NOMO-1 treated with dmso at 0.1 percent for 144 hours (cell line): ENCODE measurements at regions not wholly inside any gene's neighbourhood (a gene's known extent, or its start where the extent isn't known, plus 50 kb on each side); places are given as distances from the start of the nearest gene placed in this dataset.

Experiments used
- DNase-seq: peaks from one replicate; lab custom pipeline; 2025; ENCODE audit not compliant: unreplicated experiment; lab: John Stamatoyannopoulos, UW

DNA sequence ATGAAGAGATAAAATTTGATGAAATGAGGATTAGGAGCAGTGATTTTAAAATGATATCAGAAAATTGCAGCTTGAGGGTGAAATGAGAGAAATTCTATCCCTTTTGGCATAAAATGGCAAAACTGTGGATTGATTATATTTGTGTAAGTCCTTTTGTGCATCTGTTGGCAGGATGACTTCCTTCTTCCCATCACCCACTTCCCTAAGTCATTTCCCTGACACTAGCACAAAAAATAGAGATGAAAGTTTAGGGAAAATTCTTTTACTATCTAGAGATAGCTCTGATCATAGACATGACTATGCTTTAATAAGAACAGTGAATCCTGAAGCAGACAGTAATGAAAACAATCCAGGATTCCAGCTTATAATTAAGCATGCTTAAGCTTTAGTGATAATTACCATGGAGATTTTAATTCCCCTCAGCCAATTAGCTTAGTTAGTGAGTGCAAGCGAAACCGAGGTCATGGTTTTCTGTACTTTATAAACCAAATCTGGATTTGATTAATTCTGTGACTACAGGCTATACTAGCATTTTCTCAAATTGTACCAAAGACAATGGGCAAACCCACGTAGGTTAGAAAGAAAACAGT lies 163.6 kb upstream of the TARS1 start:
- no peak for DNase-seq

DNA sequence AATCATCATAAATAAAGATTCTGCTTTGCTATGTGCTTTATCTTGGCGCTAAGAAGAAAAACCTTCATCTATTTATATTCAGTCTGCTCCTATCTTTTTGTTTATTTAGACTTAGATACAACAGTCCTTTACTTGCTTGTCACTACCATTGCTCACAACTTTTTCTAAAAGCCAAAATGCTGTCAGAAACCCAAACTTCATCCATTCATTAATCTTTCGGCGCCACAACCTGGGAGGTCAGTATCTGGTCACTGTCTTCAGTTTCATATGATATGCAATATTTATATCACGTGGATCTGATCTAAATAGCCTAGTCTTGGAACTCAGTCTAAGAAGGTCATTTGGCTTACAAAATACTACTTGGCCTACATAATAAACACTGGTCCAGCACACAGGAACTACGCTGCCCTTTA lies 159.3 kb upstream of the TARS1 start:
- DNase-seq, result no peak

GRCh38 chr5:33282157-33282556 lies 158.6 kb upstream of the TARS1 start:
- DNase-seq, result no peak

- no peak for DNase-seq
These were observed 158.1 kb upstream of the TARS1 start for GRCh38 chr5:33282696-33283095.

DNA sequence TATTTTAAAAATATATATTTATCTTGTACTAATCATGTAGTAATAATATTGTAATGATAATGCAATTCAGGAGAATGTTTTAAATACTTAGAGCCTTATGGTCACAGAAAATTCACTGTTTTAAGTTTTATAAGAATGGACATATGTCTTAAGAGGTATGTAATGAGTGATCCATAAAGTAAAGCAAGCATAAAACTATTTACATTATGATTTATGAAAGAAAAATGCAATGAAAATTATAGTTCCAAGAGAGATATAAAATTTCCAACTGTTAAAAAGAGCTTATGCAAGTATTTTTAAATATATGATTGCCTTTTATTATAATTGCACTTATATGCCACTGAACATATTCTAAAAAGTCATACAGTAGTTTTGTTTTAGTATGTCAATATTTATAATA lies 157.5 kb upstream of the TARS1 start:
- DNase-seq, result no peak

DNA sequence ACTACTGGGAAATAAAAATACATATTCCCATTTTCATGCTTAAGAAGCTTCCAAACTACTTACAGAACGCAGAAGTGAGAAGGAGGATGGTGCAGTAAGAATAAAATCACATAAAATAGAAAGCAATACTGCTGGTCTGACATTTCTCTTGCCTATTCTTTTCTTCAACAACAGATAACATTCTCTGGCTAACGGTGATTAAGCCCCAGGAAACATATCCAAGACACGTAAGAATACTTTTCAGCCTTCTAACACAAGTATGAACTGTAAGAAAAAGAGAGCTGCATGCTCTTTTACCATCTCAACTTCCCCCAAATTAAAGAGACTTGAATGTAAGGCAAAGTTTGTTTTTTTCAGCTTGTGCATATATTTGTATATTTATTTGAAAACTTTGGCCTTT lies 156.1 kb upstream of the TARS1 start:
- DNase-seq, result no peak

DNA sequence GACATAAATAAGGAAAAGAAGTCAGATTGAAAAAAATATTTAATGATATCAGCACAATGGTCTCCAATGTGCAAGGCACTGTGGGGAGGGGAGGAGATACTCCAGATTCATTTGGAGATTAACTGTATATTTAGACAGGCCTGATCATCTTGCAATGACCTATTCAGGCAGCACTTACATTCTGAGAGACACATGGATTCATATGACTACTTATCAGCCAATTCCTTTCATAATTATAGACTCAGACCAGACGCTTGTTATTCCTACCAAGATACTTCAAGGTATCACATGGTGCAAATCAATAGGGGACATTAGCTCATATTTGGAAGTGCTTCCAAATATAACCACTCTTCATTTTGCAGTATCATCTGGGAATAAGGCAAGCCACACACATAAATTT lies 153.5 kb upstream of the TARS1 start:
- DNase-seq, result no peak

GRCh38 chr5:33291216-33292000 lies 149.4 kb upstream of the TARS1 start:
- DNase-seq, result no peak

DNA sequence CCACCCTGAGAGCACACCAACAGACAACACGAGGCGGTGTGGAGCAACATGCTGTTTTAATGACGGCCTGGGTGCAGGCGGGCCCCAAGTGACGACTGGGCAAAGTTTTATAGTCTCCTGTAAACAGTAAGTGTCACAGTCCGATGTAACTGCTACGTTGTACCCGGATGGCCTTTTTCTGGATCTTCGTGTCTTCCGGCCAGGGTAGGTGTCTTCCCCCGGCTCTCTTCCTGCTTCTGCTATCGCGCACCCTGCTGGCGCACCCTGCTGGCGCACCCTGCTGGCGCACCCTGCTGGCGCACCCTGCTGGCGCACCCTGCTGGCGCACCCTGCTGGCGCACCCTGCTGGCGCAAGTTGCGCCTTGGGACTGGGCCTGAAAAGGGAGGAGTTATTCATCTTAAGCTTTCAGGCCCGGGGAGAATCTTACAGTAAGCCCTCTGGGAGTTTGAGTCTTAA lies 143.0 kb upstream of the TARS1 start:
- DNase-seq, result no peak

DNA sequence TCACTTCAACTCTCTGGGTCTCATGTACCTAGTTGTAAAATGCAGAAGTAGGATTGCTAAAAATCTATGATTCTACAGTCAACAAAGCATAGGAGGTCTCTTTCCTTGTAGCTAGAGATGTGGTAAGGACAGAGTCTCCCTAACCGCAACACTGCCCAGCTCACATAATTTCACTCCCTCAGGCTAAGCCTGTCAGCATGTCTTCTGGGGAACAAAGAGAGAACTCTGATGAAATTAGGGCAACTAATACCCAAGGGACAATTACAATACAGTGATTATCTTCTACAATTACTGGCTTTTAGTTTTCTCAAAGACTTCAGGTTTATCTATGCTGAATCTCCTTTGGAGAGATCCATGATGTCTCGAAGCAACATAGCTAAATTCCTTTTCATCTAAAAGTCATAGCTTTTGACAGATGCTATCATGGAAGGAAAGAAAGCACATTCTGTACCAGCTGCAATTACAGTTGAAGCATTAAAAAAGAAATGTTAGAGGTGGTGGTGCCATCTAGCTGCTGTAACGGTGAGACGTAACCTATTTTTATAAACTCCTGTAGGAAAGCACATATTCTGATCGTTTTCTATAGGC lies 141.1 kb upstream of the TARS1 start:
- peak; percentile 97 for DNase-seq

DNA sequence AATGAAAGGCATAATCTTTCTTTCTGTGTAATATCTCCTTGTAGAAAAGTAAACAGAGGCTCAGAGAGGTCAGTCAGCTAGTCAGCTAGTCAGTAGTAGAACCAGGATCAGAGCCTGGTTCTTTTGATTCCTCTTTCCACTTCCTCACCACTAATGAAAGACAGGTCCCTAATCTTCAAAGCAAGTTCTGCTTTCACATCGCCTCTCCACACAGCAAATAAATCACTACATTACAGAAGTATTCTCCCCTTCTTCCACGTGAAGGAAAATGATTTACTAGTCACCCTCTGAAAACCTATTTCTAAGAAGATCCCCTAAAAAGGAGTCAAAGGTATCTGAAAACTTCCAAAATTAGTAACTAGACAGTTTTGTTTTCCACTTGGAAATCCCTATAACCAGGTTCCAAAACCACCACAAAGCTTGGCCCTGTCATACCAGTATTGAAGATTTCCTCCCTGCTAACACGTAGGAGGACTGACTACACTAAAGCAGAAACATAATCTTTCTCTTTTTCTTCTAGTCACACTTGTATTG lies 140.5 kb upstream of the TARS1 start:
- peak; percentile 97 for DNase-seq

- no peak for DNase-seq
These were observed 137.1 kb upstream of the TARS1 start for GRCh38 chr5:33303579-33304095.

DNA sequence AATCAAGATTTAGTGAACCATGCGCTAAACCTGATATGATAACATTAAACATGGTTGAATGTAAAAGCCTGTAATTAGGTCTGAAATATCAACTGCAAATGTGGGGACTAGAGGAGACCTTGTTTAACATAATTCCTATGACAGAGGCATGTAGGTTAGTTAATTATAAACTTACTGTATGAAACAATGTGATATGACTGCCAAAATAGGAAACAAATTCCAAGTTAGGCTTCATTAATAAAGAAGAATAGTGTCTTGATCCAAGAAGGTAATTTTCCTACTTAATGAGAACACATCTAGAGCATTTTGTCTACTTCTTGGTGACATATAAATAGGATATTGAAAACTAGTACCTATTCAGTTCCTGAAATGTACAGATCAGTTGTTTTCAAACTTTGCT lies 136.2 kb upstream of the TARS1 start:
- DNase-seq, result no peak

- DNase-seq, result no peak
These were observed 135.2 kb upstream of the TARS1 start for GRCh38 chr5:33305572-33305971.

DNA sequence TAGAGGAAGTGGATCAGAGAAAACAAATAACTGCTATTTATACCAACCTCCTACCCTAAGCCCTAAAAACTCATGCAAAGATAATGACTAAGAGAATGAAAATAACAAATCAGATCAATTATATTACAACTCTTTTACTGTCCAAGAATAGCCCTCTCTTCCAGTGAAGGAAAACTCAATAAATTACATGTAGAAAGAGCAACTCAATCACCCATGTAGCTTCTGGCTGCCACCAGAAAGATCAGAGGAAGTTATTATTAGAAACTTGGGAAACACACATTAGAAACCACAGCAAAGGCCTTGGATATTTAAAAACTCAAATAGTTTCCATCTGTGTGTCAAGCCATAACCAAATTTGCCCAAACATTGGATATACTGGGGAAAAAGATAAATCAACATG lies 134.0 kb upstream of the TARS1 start:
- DNase-seq, result peak; percentile 17

- DNase-seq, result no peak
These were observed 132.2 kb upstream of the TARS1 start for GRCh38 chr5:33308586-33308985.

DNA sequence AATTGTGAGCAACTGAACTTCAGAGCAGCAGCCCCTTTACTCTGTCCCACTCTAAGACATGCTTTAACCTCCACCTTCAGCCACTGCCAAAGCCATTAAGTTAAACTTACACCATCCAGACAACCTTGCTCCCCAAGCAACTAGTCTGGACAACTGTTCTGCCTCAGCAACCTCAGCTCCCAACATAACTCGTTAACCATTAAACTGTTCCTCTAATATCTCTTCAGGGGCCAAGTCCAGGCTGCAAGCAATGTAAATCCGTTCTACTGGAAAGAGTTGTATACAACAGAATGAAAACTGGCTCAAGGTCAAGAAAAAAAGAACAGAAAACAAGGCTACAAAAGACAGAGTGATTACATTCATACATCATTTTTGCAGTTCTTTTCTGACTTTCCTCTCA lies 131.7 kb upstream of the TARS1 start:
- no peak for DNase-seq

DNA sequence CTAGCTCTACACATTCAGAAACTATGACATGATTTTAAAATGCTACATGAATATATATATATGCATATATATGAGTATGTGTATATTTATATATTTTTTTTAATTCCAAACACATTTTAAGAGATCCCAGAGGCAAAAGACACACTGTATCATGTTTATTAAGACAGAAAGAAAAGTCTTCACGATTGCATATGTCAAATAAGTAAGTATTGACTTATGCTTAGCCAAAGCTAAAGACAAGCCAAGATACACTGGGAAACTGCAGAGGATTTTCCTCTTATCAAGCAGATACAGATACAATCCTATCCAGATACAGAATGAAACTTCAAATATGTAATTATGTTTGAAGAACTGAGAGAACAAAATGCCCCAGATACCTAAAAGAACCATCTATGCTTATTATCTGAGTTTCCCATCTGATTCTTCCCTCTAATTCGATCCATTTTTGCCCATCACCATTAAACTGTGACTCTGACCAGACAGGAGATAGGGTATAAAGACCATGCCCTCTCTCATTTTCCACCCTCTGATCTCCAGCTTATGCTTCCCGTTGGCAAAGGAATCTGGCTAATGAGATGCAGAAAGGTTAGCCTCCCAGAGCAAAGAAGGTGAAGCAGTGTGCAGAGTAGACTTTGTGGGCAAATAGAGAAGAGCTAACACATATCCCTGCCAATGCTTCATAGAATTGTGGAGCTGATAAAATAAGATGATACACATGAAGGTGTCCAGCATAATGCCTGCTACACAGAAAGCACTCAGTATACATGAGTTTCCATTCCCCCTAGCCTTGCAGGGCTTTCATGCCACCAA lies 131.0 kb upstream of the TARS1 start:
- no peak for DNase-seq

DNA sequence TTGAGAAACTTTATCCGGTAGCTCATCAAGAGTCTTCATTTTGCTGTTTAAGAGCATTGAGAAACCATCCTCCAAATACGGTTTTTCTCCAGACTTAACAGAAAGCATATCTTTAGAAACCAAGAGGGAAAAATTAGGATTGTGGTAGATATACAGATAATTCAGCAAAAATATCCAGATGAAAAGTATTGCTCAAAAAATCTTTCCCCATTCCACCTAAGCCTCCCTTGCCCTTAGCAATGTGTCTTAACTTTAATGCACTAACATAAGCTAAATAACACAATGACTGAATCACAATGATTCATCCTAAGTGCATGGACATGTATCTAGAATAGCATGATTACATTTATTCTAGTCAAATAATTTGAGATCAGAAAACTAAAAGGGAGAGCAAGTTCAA lies 130.3 kb upstream of the TARS1 start:
- DNase-seq, result no peak

GRCh38 chr5:33311893-33312292 lies 128.9 kb upstream of the TARS1 start:
- DNase-seq, result no peak
